Spleen (tissue), 7 donors: ENCODE measurements at regions not wholly inside any gene's neighbourhood (a gene's known extent, or its start where the extent isn't known, plus 50 kb on each side); places are given as distances from the start of the nearest gene placed in this dataset.

Source experiments
- CTCF ChIP-seq, 11 experiments: fragments of 200-600 bp in 7 of 11; fragments of 450-650 bp in 4 of 11; sonication (generic) in 4 of 11; IDR thresholded peaks in 8 of 11; conservative IDR thresholded peaks in 3 of 11; 1 replicate in 7 of 11; 2 replicates in 4 of 11; pipeline versions ENCODE4 v1.4.0 to v1.8.0; 2016 to 2021; ENCODE audit warnings: antibody characterized with exemption in 11 of 11, inconsistent platforms in 4 of 11, mild to moderate bottlenecking in 1 of 11
- POLR2A ChIP-seq, 3 donors: fragments of 450-650 bp; IDR thresholded peaks; one replicate each; pipeline ENCODE4 v1.5.1; 2017; ENCODE audit warnings: antibody characterized with exemption in 3 of 3, mild to moderate bottlenecking in 1 of 3
- donor health status: DM: no; HTN: no; CAD: no; lungs with moderate emphysema.
- donor health status: DM: no; HTN: no; CAD: no.
- donor health status: DM: no; HTN: no; CAD: no.

GRCh38 chr4:56260320-56260719 is 127.0 kb downstream of the AASDH start:
- no peak for TF ChIP-seq CTCF (IDR thresholded peaks at IDR 0.05 in 8 of 11, conservative IDR thresholded peaks at IDR 0.05 in 3 of 11)
- no peak for TF ChIP-seq POLR2A (IDR thresholded peaks at IDR 0.05)
